GM18505 (cell line): ENCODE measurements at regions not wholly inside any gene's neighbourhood (a gene's known extent, or its start where the extent isn't known, plus 50 kb on each side); places are given as distances from the start of the nearest gene placed in this dataset.
"Not testable (repeated sequence)": the region's sequence is repeated elsewhere in the genome, so short reads cannot be mapped to it uniquely, and the experiment has no call there.

Experiments used
- ATAC-seq: cut with Tn5 transposase; IDR thresholded peaks from one replicate; pipeline ENCODE4 v1.9.1; 2021; ENCODE audit not compliant: unreplicated experiment
- POLR2A ChIP-seq: IDR thresholded peaks from 4 replicates; pipeline ENCODE4 v1.6.1; 2011; ENCODE audit warnings: borderline replicate concordance; ENCODE audit not compliant: insufficient read depth, insufficient read length; ENCODE audit errors: extremely low read depth

DNA sequence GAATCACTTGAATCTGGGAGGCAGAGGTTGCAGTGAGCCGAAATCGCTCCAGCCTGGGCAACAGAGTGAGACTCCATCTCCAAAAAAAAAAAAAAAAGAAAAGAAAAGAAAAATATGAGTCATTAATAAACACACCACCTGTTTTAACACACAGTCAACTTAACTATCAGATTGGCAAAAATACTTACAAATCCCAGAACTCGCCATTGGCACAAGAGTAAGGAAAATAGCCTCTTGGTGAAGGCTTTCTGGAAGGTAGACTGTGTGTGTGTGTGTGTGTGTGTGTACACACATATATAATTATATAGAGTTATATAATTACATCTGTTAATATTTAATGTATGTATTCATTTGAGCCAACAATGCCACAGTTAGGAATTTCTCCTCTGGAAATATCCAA is 63.7 kb upstream of the UXS1 start:
- no peak for TF ChIP-seq POLR2A
- ATAC-seq: no peak

DNA sequence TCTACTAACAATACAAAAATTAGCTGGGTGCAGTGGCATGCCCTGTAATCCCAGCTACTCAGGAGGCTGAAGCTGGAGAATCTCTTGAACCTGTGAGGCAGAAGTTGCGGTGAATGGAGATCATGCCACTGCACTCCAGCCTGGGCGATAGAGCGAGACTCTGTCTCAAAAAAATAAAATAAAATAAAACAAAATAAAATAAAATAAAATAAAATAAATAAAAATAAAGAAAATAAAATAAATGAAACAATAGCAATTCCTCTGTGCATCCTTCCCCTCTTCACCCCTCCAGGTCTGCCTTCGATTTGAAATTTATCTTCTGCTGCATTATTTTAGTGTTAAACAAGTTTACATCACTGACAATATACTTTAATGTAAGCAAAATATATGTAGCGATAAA is 63.0 kb upstream of the UXS1 start:
- TF ChIP-seq POLR2A: no peak
- no peak for ATAC-seq

DNA sequence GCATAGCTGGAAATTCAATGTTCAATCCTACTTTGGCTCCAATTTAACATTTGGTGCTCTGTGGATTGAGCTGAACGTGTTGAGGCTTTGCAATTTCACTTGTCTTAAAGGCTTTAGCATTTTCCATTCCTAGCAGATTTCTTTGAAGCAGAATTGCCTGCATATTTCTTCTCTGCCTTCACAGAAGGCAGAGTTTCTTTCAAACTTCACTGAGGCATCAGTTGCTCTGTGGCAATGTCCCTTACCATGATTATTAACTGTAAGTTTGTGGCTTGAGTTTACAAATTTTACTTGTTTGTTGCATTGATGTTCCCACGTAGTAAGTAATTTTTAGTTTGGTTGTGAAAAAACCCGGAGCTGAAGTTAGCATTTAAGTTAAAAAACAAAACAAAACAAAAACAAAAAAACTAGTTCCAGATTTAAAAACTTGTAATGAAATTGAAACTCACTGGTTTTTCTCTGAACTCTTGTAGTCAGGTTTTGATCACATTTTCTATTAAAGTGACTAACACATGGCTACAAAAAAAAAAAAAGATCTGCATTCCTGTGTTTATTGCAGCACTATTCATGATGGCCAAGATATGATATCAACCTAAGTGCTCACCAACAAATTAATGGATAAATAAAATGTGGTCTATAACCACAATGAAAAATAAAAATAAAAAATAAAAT is 55.2 kb upstream of the UXS1 start:
- ATAC-seq: not testable (repeated sequence)

DNA sequence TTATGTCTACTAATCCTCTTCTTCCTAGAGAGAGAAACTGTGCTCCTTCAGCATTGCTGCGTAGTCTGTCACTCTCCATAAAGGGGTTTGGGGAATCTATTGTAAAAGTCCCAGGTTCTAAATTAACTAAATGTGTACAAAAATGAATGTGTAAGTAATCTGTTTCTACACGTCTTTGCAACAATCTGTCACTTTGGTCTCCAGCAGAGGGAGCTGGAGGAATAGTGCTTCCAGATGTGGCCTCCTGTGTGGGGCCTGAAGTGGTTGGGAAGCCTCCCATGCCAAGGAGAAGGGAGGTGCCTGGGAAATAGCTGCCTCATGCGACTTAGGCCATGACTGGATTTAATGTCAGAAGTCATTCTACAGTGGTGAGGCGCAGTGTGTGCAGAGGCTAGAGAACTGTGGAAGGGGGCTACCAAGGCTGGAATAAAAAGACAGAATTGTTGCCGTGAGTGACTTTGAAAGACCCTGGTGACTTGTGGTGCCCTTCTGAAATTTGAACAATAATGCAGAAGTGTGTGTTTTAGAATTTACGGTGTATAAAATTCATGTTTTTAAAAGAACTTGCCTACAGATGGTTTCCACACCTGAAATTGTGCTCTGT is 54.5 kb upstream of the UXS1 start:
- ATAC-seq: not testable (repeated sequence)
